Colonic mucosa (tissue), 4 donors: ENCODE measurements at regions not wholly inside any gene's neighbourhood (a gene's known extent, or its start where the extent isn't known, plus 50 kb on each side); places are given as distances from the start of the nearest gene placed in this dataset.
A peak's percentile ranks its signal among the peaks of the same experiment; 100 is the strongest.
"Not testable (repeated sequence)": the region's sequence is repeated elsewhere in the genome, so short reads cannot be mapped to it uniquely, and the experiment has no call there.

Experiments used
- DNase-seq: peaks from one replicate; pipeline ENCODE4 v3.0.0-alpha.2; 2020
- H3K27ac ChIP-seq: fragments of 200-600 bp; one replicate; pipeline ENCODE4 v1.8.0; 2021
- H3K27me3 ChIP-seq: fragments of 200-600 bp; one replicate; pipeline ENCODE4 v1.8.0; 2021
- H3K36me3 ChIP-seq: fragments of 200-600 bp; one replicate; pipeline ENCODE4 v1.8.0; 2021
- H3K4me1 ChIP-seq: fragments of 200-600 bp; one replicate; pipeline ENCODE4 v1.8.0; 2021; ENCODE audit warnings: mild to moderate bottlenecking
- H3K4me3 ChIP-seq: fragments of 200-600 bp; one replicate; pipeline ENCODE4 v1.8.0; 2021
- H3K9ac ChIP-seq, 2 donors: one replicate each; pipeline ENCODE4 v1.7.0; 2013; ENCODE audit warnings: control low read depth in 2 of 2, low read depth in 2 of 2, low read length in 2 of 2
- H3K9me3 ChIP-seq: fragments of 200-600 bp; one replicate; pipeline ENCODE4 v1.8.0; 2021
- CTCF ChIP-seq: fragments of 200-600 bp; IDR thresholded peaks from one replicate; pipeline ENCODE4 v1.8.0; 2022; ENCODE audit warnings: antibody characterized with exemption, mild to moderate bottlenecking
- intact Hi-C: fragments of 100-400 bp; cut with DNase I; formaldehyde crosslinking; loops from one replicate; pipeline ENCODE4 v1.14.1; 2022
- donor health status: healthy.
- donor health status: DM: no; HTN: no; CAD: no.
- donor health status: DM: no; HTN: no; CAD: no.

DNA sequence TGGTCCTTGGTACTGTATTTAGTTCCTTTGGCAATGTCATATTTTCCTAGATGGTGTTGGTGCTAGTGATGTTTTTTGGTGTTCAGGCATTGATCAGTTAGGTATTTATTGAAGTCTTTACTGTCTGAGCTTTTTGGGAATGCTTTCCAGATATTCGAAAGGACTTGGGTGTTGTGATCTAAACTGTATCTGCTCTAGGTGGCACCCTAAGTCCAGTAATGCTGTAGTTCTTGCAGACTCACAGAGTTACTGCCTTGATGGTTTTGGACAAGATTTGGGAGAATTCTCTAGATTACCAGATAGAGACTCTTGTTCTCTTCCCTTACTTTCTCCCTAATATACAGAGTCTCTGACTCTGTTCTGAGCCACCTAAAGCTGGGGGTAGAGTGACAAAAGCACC, 513.6 kb upstream of the PITX2 start:
- Histone ChIP-seq H3K9me3 (no peaks in the 10 kb centered on the region), H3K9ac (no peak overlapping the region), H3K27me3 (no peaks in the 10 kb centered on the region), H3K27ac (no peak overlapping the region), H3K4me3 (no peak overlapping the region), H3K4me1 (no peaks in the 10 kb centered on the region), H3K36me3 (no peaks in the 10 kb centered on the region)
- DNase-seq, result no peak
- TF ChIP-seq CTCF, result no peak
- intact Hi-C loops, result no loop called here

DNA sequence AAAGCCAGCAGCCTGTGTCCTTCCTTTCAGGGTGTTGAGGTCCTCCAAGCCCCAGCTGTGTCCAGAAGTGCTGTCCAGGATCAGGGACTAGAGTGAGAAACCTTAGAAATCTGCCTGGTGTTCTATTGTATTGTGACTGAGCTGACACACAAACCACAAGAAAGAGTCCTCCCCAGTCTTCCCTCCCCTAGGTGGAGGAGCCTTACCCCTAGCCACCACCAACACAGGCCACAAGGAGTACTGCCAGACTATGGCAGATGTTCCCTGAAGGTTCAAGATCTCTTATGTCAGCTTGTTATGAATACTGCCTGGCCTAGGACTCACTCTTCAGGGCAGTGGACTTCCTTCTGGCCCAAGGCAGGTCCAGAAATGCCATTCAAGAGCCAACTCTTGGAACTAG, 514.1 kb upstream of the PITX2 start:
- Histone ChIP-seq H3K4me3 (no peak overlapping the region), H3K4me1 (no peaks in the 10 kb centered on the region), H3K9ac (no peak overlapping the region), H3K9me3 (no peaks in the 10 kb centered on the region), H3K27ac (no peak overlapping the region), H3K27me3 (no peaks in the 10 kb centered on the region), H3K36me3 (no peaks in the 10 kb centered on the region)
- no peak for DNase-seq
- intact Hi-C loops, result no loop called here
- TF ChIP-seq CTCF, result no peak

DNA sequence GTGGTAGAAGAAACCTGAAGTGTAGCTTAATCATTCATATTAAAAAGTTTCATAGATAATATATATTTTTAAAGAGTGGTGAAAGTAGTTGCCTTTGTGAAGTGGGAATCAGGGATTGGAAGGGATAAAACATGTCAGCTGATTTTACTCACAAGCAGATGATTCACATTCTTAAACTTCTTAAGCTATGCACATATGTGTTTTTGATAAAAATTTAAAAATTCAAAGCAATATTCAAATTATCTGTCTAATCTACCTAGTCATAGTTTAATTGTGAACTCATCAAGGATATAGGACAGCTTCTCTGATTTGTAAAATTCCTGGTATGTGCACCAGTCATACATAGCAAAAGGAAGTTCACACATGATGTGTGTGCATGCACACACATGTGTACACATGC, 520.6 kb upstream of the PITX2 start:
- no peaks in the 10 kb centered on the region for H3K27me3 ChIP-seq
- intact Hi-C loops, result no loop called here
- H3K4me1 ChIP-seq, result no peaks in the 10 kb centered on the region
- no peak overlapping the region for H3K4me3 ChIP-seq
- no peak for TF ChIP-seq CTCF
- H3K9me3 ChIP-seq, result no peaks in the 10 kb centered on the region
- no peak overlapping the region for H3K27ac ChIP-seq
- no peaks in the 10 kb centered on the region for H3K36me3 ChIP-seq
- no peak for DNase-seq
- no peak overlapping the region for H3K9ac ChIP-seq

DNA sequence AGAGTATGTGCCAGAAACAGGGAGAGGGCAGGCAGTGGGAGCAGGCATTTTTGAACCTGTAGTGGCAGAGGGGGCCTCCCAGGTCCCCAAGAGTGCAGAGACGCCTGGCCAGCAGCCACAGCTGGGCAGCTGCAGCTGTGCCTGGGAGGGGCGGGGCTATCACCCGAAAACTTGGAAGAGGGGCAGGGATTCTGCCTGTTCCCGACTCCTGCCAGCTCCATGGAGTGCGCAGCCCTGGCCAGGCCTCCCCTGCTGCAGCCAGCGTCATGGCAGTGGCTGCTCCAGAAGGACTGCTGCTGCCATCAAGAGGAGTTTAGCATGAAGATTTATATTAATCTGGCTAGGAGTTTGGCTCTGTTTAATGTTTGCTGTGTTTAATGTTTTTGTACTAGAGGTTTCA, 532.1 kb upstream of the PITX2 start:
- H3K27me3 ChIP-seq, result no peaks in the 10 kb centered on the region
- no peaks in the 10 kb centered on the region for H3K36me3 ChIP-seq
- no peak overlapping the region for H3K27ac ChIP-seq
- no peak overlapping the region for H3K4me3 ChIP-seq
- H3K9ac ChIP-seq, result no peak overlapping the region
- intact Hi-C loops, result no loop called here
- DNase-seq, result no peak
- no peaks in the 10 kb centered on the region for H3K4me1 ChIP-seq
- H3K9me3 ChIP-seq, result no peaks in the 10 kb centered on the region
- no peak for TF ChIP-seq CTCF

- peak; percentile 17 for TF ChIP-seq CTCF
- H3K9ac ChIP-seq, H3K4me1 ChIP-seq, H3K4me3 ChIP-seq, H3K36me3 ChIP-seq, DNase-seq, H3K9me3 ChIP-seq, H3K27me3 ChIP-seq, H3K27ac ChIP-seq, intact Hi-C loops: not testable (repeated sequence)
Observed at GRCh38 chr4:111164556-111164955, 541.7 kb upstream of the PITX2 start.

DNA sequence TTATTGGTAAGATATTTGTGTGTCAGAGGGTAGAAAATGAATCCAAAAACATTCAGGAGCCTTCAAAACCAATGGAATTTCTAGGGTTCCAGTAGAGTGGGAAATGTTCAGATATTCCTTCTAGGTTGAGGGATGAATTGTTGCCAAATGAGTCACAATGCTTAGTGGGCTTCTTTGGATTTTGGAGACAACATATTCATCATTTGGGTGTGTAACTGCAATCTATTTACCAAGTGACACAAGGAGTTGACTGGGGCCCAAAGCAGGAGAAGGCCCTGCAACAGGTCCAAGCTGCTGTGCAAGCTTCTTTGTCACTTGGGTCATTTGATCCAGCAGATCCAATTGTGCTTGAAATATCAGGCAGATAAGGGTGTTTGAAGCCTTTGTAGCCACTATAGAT, 551.5 kb upstream of the PITX2 start:
- TF ChIP-seq CTCF, result no peak
- Histone ChIP-seq H3K4me3 (no peak overlapping the region), H3K27me3 (no peaks in the 10 kb centered on the region), H3K27ac (no peak overlapping the region), H3K9ac (no peak overlapping the region), H3K36me3 (no peaks in the 10 kb centered on the region), H3K4me1 (no peaks in the 10 kb centered on the region), H3K9me3 (no peaks in the 10 kb centered on the region)
- no peak for DNase-seq
- intact Hi-C loops, result no loop called here
